SK-N-SH treated with all-trans-retinoic acid at 6 μM for 48 hours (cell line): ENCODE measurements at regions not wholly inside any gene's neighbourhood (a gene's known extent, or its start where the extent isn't known, plus 50 kb on each side); places are given as distances from the start of the nearest gene placed in this dataset.

Source experiments
- ARNTL ChIP-seq: fragments of 450-650 bp; formaldehyde crosslinking; IDR thresholded peaks from 2 replicates; pipeline ENCODE4 v1.5.0; 2020; ENCODE audit warnings: low read depth, mild to moderate bottlenecking, moderate library complexity, borderline replicate concordance
- BACH2 ChIP-seq: fragments of 250-450 bp; sonication (Bioruptor Pico); IDR thresholded peaks from 2 replicates; pipeline ENCODE4 v1.9.0; 2021; ENCODE audit warnings: mild to moderate bottlenecking, borderline replicate concordance
- CREB5 ChIP-seq: fragments of 250-450 bp; sonication (Bioruptor Pico); IDR thresholded peaks from 2 replicates; pipeline ENCODE4 v1.5.1; 2020; ENCODE audit warnings: low read depth, mild to moderate bottlenecking, moderate library complexity
- ESRRG ChIP-seq: fragments of 250-450 bp; sonication (Bioruptor Pico); IDR thresholded peaks from 2 replicates; pipeline ENCODE4 v1.6.1; 2021; ENCODE audit warnings: mild to moderate bottlenecking
- GLIS3 ChIP-seq: fragments of 250-450 bp; sonication (Bioruptor Pico); IDR thresholded peaks from 2 replicates; pipeline ENCODE4 v1.5.0; 2020; ENCODE audit warnings: mild to moderate bottlenecking, moderate library complexity
- PATZ1 ChIP-seq: fragments of 250-450 bp; sonication (Bioruptor Pico); IDR thresholded peaks from 2 replicates; pipeline ENCODE4 v1.8.0; 2020; ENCODE audit warnings: mild to moderate bottlenecking, moderate library complexity, borderline replicate concordance
- RARB ChIP-seq: fragments of 250-450 bp; sonication (Bioruptor Pico); IDR thresholded peaks from 2 replicates; pipeline ENCODE4 v1.8.0; 2021; ENCODE audit warnings: mild to moderate bottlenecking, moderate library complexity
- TSHZ2 ChIP-seq: fragments of 250-450 bp; sonication (Bioruptor Pico); IDR thresholded peaks from 2 replicates; pipeline ENCODE4 v1.5.0; 2020; ENCODE audit warnings: mild to moderate bottlenecking, moderate library complexity
- ZFP3 ChIP-seq: fragments of 250-450 bp; sonication (Bioruptor Pico); IDR thresholded peaks from 2 replicates; pipeline ENCODE4 v1.5.0; 2020; ENCODE audit warnings: mild to moderate bottlenecking, moderate library complexity
- ZNF70 ChIP-seq: fragments of 450-650 bp; formaldehyde crosslinking; IDR thresholded peaks from 2 replicates; pipeline ENCODE4 v1.5.0; 2020; ENCODE audit warnings: mild to moderate bottlenecking, moderate library complexity
- ZNF8 ChIP-seq: fragments of 450-650 bp; formaldehyde crosslinking; IDR thresholded peaks from 2 replicates; pipeline ENCODE4 v1.5.0; 2020; ENCODE audit warnings: mild to moderate bottlenecking, moderate library complexity

- TF ChIP-seq GLIS3 (CRISPR knock-in tag) (no peak), CREB5 (CRISPR knock-in tag) (no peak), ZFP3 (no peak), PATZ1 (CRISPR knock-in tag) (no peak), ARNTL (CRISPR knock-in tag) (no peak), RARB (CRISPR knock-in tag) (no peak), ZNF8 (no peak), ZNF70 (no peak), ESRRG (no peak), TSHZ2 (CRISPR knock-in tag) (no peak), BACH2 (no peak)
Measured at GRCh38 chr18:39607034-39607433, 2041.4 kb upstream of the CELF4 start.
